GM23338 (cell line): ENCODE measurements at regions not wholly inside any gene's neighbourhood (a gene's known extent, or its start where the extent isn't known, plus 50 kb on each side); places are given as distances from the start of the nearest gene placed in this dataset.

Experiments used
- ATAC-seq: fragments of 200-7000 bp; cut with Tn5 transposase; 3 replicates; pipeline ENCODE4 v1.9.1; 2020
- DNase-seq: peaks from one replicate; pipeline ENCODE4 v3.0.0-alpha.2; 2015; ENCODE audit warnings: low spot score
- H2AFZ ChIP-seq: fragments of 200-600 bp; sonication (generic); 2 replicates; pipeline ENCODE4 v1.8.0; 2016; ENCODE audit warnings: antibody characterized with exemption, mild to moderate bottlenecking, moderate library complexity
- H3F3A ChIP-seq: fragments of 200-600 bp; sonication (generic); replicated peaks from 2 replicates; pipeline ENCODE4 v1.8.0; 2017; ENCODE audit warnings: antibody characterized with exemption, mixed run types, low read depth
- H3K27ac ChIP-seq: fragments of 200-600 bp; sonication (generic); 2 replicates; pipeline ENCODE4 v1.6.1; 2016; ENCODE audit warnings: low read depth
- H3K27me3 ChIP-seq: fragments of 200-600 bp; sonication (generic); 2 replicates; pipeline ENCODE4 v1.8.0; 2016; ENCODE audit warnings: mild to moderate bottlenecking, mixed run types, moderate library complexity; ENCODE audit not compliant: insufficient read depth
- H3K36me3 ChIP-seq: fragments of 200-600 bp; sonication (generic); 2 replicates; pipeline ENCODE4 v1.8.0; 2016; ENCODE audit warnings: mild to moderate bottlenecking; ENCODE audit not compliant: insufficient read depth
- H3K4me1 ChIP-seq: fragments of 200-600 bp; sonication (generic); 2 replicates; pipeline ENCODE4 v1.8.0; 2016; ENCODE audit warnings: mild to moderate bottlenecking, moderate library complexity; ENCODE audit not compliant: insufficient read depth
- H3K4me2 ChIP-seq: fragments of 200-600 bp; sonication (generic); 2 replicates; pipeline ENCODE4 v1.7.1; 2017; ENCODE audit warnings: mixed run types
- H3K4me3 ChIP-seq: fragments of 200-600 bp; sonication (generic); 2 replicates; pipeline ENCODE4 v1.6.1; 2016; ENCODE audit warnings: mixed run types
- H3K79me2 ChIP-seq: fragments of 200-600 bp; sonication (generic); replicated peaks from 2 replicates; pipeline ENCODE4 v1.8.0; 2017; ENCODE audit warnings: mild to moderate bottlenecking; ENCODE audit not compliant: insufficient read depth
- H3K9me2 ChIP-seq: fragments of 200-600 bp; sonication (generic); 2 replicates; pipeline ENCODE4 v1.8.0; 2017; ENCODE audit not compliant: insufficient read depth
- H4K20me1 ChIP-seq: fragments of 200-600 bp; sonication (generic); replicated peaks from 2 replicates; pipeline ENCODE4 v1.8.0; 2017; ENCODE audit warnings: mild to moderate bottlenecking; ENCODE audit not compliant: insufficient read depth
- H3K27ac Mint-ChIP-seq: 2 replicates; pipeline ENCODE4 v1.8.0; 2020; ENCODE audit warnings: inconsistent platforms, mild to moderate bottlenecking, moderate library complexity, mixed read lengths
- H3K27me3 Mint-ChIP-seq: 3 replicates; pipeline ENCODE4 v1.8.0; 2022; ENCODE audit warnings: low read depth, mild to moderate bottlenecking, moderate library complexity, mixed read lengths, inconsistent platforms; ENCODE audit not compliant: insufficient read depth, poor library complexity
- H3K36me3 Mint-ChIP-seq: 3 replicates; pipeline ENCODE4 v1.8.0; 2021; ENCODE audit warnings: low read depth, mild to moderate bottlenecking, inconsistent platforms, moderate library complexity, mixed read lengths
- H3K4me1 Mint-ChIP-seq: 3 replicates; pipeline ENCODE4 v1.8.0; 2020; ENCODE audit warnings: mild to moderate bottlenecking, inconsistent platforms, mixed read lengths
- H3K4me3 Mint-ChIP-seq: 3 replicates; pipeline ENCODE4 v1.8.0; 2021; ENCODE audit warnings: moderate library complexity, mild to moderate bottlenecking, inconsistent platforms, mixed read lengths
- H3K9me3 Mint-ChIP-seq: 3 replicates; pipeline ENCODE4 v1.8.0; 2020; ENCODE audit warnings: moderate library complexity, mild to moderate bottlenecking, inconsistent platforms, mixed read lengths
- CREB1 ChIP-seq: fragments of 250-450 bp; sonication (Bioruptor Pico); IDR thresholded peaks from 2 replicates; pipeline ENCODE4 v1.5.0; 2020; ENCODE audit warnings: low read depth, mild to moderate bottlenecking, moderate library complexity
- EZH2 ChIP-seq: fragments of 200-600 bp; sonication (generic); IDR thresholded peaks from one replicate; pipeline ENCODE4 v1.8.0; 2017; ENCODE audit warnings: antibody characterized with exemption, mild to moderate bottlenecking, low read depth; ENCODE audit not compliant: unreplicated experiment
- EZH2phosphoT487 ChIP-seq: fragments of 200-600 bp; sonication (generic); IDR thresholded peaks from one replicate; pipeline ENCODE4 v1.8.1; 2018; ENCODE audit warnings: antibody characterized with exemption; ENCODE audit not compliant: unreplicated experiment
- JUNB ChIP-seq: IDR thresholded peaks from one replicate; pipeline ENCODE4 v1.6.1; 2016; ENCODE audit warnings: antibody characterized with exemption; ENCODE audit not compliant: unreplicated experiment
- POLR2AphosphoS5 ChIP-seq: IDR thresholded peaks from 2 replicates; pipeline ENCODE4 v1.6.1; 2016; ENCODE audit warnings: antibody characterized with exemption, low read depth
- STAT1 ChIP-seq: IDR thresholded peaks from one replicate; pipeline ENCODE4 v1.6.1; 2016; ENCODE audit warnings: antibody characterized with exemption; ENCODE audit not compliant: unreplicated experiment
- ZNF114 ChIP-seq: fragments of 250-450 bp; sonication (Bioruptor Pico); IDR thresholded peaks from 2 replicates; pipeline ENCODE4 v1.5.0; 2020; ENCODE audit warnings: mild to moderate bottlenecking, moderate library complexity
- ZNF331 ChIP-seq: fragments of 250-450 bp; sonication (Bioruptor Pico); IDR thresholded peaks from 2 replicates; pipeline ENCODE4 v1.5.0; 2020; ENCODE audit warnings: low read depth, mild to moderate bottlenecking, moderate library complexity
- TF ChIP-seq, protein P1 (sequence below), 2 experiments: fragments of 200-600 bp in 1 of 2; sonication (generic) in 1 of 2; conservative IDR thresholded peaks; 2 replicates each; pipeline versions ENCODE4 v1.5.1 to v1.6.1; 2016 to 2017; ENCODE audit warnings: antibody characterized with exemption in 2 of 2, low read depth in 2 of 2, mild to moderate bottlenecking in 2 of 2, moderate library complexity in 1 of 2
- TF ChIP-seq, protein P2 (sequence below): IDR thresholded peaks from one replicate; pipeline ENCODE4 v1.6.1; 2018; ENCODE audit warnings: antibody characterized with exemption; ENCODE audit not compliant: unreplicated experiment
- TF ChIP-seq, protein P3 (sequence below): IDR thresholded peaks from 2 replicates; pipeline ENCODE4 v1.6.1; 2016; ENCODE audit warnings: antibody characterized with exemption

DNA sequence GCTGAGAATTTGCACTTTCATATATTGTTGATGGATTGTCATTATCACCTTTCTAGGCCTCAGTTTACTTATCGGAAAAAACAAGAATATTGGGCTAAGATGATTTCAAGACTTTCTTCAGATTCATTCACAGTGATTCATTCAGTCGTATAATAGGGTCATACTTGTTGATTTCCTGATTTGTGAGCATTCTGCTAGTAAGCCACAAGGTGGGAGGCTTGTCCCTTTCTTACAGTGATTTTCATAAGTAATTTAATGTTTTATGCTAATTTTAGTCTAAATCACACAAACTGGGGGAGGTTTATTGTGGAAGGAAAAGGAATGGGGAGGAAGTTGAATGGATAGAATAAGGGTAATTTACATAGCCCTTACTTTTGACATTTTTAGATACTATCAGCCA lies 126.8 kb upstream of the GOLGA6L4 start:
- no peaks in the 10 kb centered on the region for H4K20me1 ChIP-seq
- Mint-ChIP-seq H3K4me3 (no peak overlapping the region), H3K4me1 (no peaks in the 10 kb centered on the region), H3K9me3 (no peaks in the 10 kb centered on the region), H3K27ac (no peak overlapping the region), H3K27me3 (no peaks in the 10 kb centered on the region), H3K36me3 (no peaks in the 10 kb centered on the region)
- TF ChIP-seq, protein P1, sequence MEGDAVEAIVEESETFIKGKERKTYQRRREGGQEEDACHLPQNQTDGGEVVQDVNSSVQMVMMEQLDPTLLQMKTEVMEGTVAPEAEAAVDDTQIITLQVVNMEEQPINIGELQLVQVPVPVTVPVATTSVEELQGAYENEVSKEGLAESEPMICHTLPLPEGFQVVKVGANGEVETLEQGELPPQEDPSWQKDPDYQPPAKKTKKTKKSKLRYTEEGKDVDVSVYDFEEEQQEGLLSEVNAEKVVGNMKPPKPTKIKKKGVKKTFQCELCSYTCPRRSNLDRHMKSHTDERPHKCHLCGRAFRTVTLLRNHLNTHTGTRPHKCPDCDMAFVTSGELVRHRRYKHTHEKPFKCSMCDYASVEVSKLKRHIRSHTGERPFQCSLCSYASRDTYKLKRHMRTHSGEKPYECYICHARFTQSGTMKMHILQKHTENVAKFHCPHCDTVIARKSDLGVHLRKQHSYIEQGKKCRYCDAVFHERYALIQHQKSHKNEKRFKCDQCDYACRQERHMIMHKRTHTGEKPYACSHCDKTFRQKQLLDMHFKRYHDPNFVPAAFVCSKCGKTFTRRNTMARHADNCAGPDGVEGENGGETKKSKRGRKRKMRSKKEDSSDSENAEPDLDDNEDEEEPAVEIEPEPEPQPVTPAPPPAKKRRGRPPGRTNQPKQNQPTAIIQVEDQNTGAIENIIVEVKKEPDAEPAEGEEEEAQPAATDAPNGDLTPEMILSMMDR (conservative IDR thresholded peaks at IDR 0.05; ENCODE audit: low read depth in 2 of 2): peak; percentile 37 to 42
- no peak for TF ChIP-seq EZH2phosphoT487
- no peak for TF ChIP-seq JUNB
- TF ChIP-seq STAT1: no peak
- no peak for TF ChIP-seq POLR2AphosphoS5
- TF ChIP-seq, protein P2, sequence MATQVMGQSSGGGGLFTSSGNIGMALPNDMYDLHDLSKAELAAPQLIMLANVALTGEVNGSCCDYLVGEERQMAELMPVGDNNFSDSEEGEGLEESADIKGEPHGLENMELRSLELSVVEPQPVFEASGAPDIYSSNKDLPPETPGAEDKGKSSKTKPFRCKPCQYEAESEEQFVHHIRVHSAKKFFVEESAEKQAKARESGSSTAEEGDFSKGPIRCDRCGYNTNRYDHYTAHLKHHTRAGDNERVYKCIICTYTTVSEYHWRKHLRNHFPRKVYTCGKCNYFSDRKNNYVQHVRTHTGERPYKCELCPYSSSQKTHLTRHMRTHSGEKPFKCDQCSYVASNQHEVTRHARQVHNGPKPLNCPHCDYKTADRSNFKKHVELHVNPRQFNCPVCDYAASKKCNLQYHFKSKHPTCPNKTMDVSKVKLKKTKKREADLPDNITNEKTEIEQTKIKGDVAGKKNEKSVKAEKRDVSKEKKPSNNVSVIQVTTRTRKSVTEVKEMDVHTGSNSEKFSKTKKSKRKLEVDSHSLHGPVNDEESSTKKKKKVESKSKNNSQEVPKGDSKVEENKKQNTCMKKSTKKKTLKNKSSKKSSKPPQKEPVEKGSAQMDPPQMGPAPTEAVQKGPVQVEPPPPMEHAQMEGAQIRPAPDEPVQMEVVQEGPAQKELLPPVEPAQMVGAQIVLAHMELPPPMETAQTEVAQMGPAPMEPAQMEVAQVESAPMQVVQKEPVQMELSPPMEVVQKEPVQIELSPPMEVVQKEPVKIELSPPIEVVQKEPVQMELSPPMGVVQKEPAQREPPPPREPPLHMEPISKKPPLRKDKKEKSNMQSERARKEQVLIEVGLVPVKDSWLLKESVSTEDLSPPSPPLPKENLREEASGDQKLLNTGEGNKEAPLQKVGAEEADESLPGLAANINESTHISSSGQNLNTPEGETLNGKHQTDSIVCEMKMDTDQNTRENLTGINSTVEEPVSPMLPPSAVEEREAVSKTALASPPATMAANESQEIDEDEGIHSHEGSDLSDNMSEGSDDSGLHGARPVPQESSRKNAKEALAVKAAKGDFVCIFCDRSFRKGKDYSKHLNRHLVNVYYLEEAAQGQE: no peak
- H3F3A ChIP-seq: no peaks in the 10 kb centered on the region
- no peaks in the 10 kb centered on the region for H3K79me2 ChIP-seq
- H3K9me2 ChIP-seq: no peaks in the 10 kb centered on the region
- no peaks in the 10 kb centered on the region for H3K27me3 ChIP-seq
- H3K4me3 ChIP-seq: no peak overlapping the region
- DNase-seq (peak; percentile 17), ATAC-seq (no peak)
- H3K4me2 ChIP-seq: no peak overlapping the region
- H3K4me1 ChIP-seq: no peaks in the 10 kb centered on the region
- no peak overlapping the region for H3K27ac ChIP-seq
- H2AFZ ChIP-seq: no peak overlapping the region
- no peaks in the 10 kb centered on the region for H3K36me3 ChIP-seq

DNA sequence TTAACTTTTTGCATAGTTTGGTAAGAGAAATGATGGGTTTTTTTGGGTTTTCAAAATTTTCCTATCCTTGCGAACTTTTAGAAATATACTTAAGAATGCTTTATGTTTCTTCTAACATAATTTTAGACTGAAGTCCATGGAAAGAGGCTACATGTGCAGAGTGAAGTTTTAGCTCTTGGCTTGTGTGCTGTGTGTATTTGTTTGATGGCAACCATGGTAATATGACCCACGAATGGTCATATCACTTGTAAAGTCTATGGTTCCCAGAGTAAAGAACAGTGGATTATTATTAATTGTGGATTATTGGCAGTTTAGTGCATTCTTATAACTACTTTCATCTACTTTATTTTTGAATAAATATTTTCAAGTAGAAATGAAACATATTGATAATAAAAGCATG lies 124.0 kb upstream of the GOLGA6L4 start:
- Histone ChIP-seq H2AFZ (no peak overlapping the region), H3K4me1 (no peaks in the 10 kb centered on the region), H3K27me3 (no peaks in the 10 kb centered on the region), H3K4me3 (no peak overlapping the region), H4K20me1 (no peaks in the 10 kb centered on the region), H3K9me2 (no peaks in the 10 kb centered on the region), H3F3A (no peaks in the 10 kb centered on the region), H3K27ac (no peak overlapping the region), H3K79me2 (no peaks in the 10 kb centered on the region), H3K36me3 (no peaks in the 10 kb centered on the region), H3K4me2 (no peak overlapping the region)
- Mint-ChIP-seq H3K9me3 (no peaks in the 10 kb centered on the region), H3K4me1 (no peaks in the 10 kb centered on the region), H3K27ac (no peak overlapping the region), H3K4me3 (no peak overlapping the region), H3K27me3 (no peaks in the 10 kb centered on the region), H3K36me3 (no peaks in the 10 kb centered on the region)
- no peak for ATAC-seq
- DNase-seq: no peak
- TF ChIP-seq EZH2: no peak
- no peak for TF ChIP-seq ZNF331 (CRISPR knock-in tag)
- TF ChIP-seq ZNF114 (CRISPR knock-in tag): no peak
- TF ChIP-seq, protein P1 (conservative IDR thresholded peaks at IDR 0.05; ENCODE audit: low read depth in 2 of 2): no peak
- TF ChIP-seq, protein P2: no peak
- TF ChIP-seq CREB1 (CRISPR knock-in tag): no peak
- TF ChIP-seq, protein P3, sequence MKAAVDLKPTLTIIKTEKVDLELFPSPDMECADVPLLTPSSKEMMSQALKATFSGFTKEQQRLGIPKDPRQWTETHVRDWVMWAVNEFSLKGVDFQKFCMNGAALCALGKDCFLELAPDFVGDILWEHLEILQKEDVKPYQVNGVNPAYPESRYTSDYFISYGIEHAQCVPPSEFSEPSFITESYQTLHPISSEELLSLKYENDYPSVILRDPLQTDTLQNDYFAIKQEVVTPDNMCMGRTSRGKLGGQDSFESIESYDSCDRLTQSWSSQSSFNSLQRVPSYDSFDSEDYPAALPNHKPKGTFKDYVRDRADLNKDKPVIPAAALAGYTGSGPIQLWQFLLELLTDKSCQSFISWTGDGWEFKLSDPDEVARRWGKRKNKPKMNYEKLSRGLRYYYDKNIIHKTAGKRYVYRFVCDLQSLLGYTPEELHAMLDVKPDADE: no peak
- TF ChIP-seq POLR2AphosphoS5: no peak
- no peak for TF ChIP-seq EZH2phosphoT487
